Transverse colon (tissue), 4 donors: ENCODE measurements at regions not wholly inside any gene's neighbourhood (a gene's known extent, or its start where the extent isn't known, plus 50 kb on each side); places are given as distances from the start of the nearest gene placed in this dataset.
A peak's percentile ranks its signal among the peaks of the same experiment; 100 is the strongest.

Experiments
- DNase-seq: peaks from one replicate; pipeline ENCODE4 v3.0.0-alpha.2; 2019
- H3K27ac ChIP-seq, 4 donors: fragments of 200-600 bp; sonication (generic); 2 replicates each; pipeline ENCODE4 v1.5.1; 2016 to 2018; ENCODE audit warnings: inconsistent platforms in 4 of 4
- H3K27me3 ChIP-seq: fragments of 200-600 bp; sonication (generic); 2 replicates; pipeline ENCODE4 v1.5.1; 2017; ENCODE audit warnings: inconsistent platforms
- H3K36me3 ChIP-seq, 4 donors: fragments of 200-600 bp; sonication (generic); 2 replicates each; pipeline ENCODE4 v1.5.1; 2017 to 2019; ENCODE audit warnings: inconsistent platforms in 4 of 4
- H3K4me1 ChIP-seq, 4 donors: fragments of 200-600 bp; sonication (generic); 2 replicates each; pipeline ENCODE4 v1.5.1; 2017 to 2020; ENCODE audit warnings: inconsistent platforms in 4 of 4
- H3K4me3 ChIP-seq, 4 donors: fragments of 200-600 bp; sonication (generic); 1 replicate in 1 of 4; 2 replicates in 3 of 4; pipeline versions ENCODE4 v1.5.1 to v1.6.1; 2017 to 2019; ENCODE audit warnings: inconsistent platforms in 4 of 4
- H3K9me3 ChIP-seq, 2 donors: fragments of 200-600 bp; sonication (generic); 2 replicates each; pipeline ENCODE4 v1.5.1; 2017 to 2019; ENCODE audit warnings: inconsistent platforms in 2 of 2
- EP300 ChIP-seq: sonication (generic); formaldehyde crosslinking; IDR thresholded peaks from one replicate; pipeline ENCODE4 v1.6.1; 2017; ENCODE audit warnings: antibody characterized with exemption, low read depth
- POLR2A ChIP-seq: fragments of 450-650 bp; IDR thresholded peaks from one replicate; pipeline ENCODE4 v1.6.1; 2016; ENCODE audit warnings: antibody characterized with exemption, mild to moderate bottlenecking, moderate library complexity
- POLR2AphosphoS5 ChIP-seq, 3 donors: sonication (generic); formaldehyde crosslinking; IDR thresholded peaks; one replicate each; pipeline ENCODE4 v1.6.1; 2016; ENCODE audit warnings: antibody characterized with exemption in 3 of 3
- WGBS, 2 donors: methylation state at CpG; one replicate each; pipeline ENCODE4 v1.1.5; 2018; ENCODE audit warnings: low coverage in 1 of 2; 5-methylcytosine and 5-hydroxymethylcytosine counted together
- in situ Hi-C, 4 donors: fragments of 200-750 bp; cut with MboI; loops; one replicate each; pipeline versions ENCODE4 v1.15.0 to v1.15.1; 2017; ENCODE audit warnings: low sequenced_read_pairs in 3 of 4, low pct_ligation_motif_present in 1 of 4, low pct_unique_long_range_greater_than_20kb in 1 of 4
- intact Hi-C: fragments of 100-400 bp; cut with DNase I; formaldehyde crosslinking; loops from one replicate; pipeline ENCODE4 v1.15.1; 2023; ENCODE audit warnings: low total_unique reads
- TF ChIP-seq, protein P1 (sequence below), 5 experiments: fragments of 200-600 bp in 3 of 5; fragments of 450-650 bp in 2 of 5; sonication (generic) in 3 of 5; IDR thresholded peaks; 1 replicate in 2 of 5; 2 replicates in 3 of 5; pipeline ENCODE4 v1.5.1; 2016 to 2017; ENCODE audit warnings: antibody characterized with exemption in 5 of 5, inconsistent platforms in 3 of 5, mild to moderate bottlenecking in 2 of 5, moderate library complexity in 1 of 5

DNA sequence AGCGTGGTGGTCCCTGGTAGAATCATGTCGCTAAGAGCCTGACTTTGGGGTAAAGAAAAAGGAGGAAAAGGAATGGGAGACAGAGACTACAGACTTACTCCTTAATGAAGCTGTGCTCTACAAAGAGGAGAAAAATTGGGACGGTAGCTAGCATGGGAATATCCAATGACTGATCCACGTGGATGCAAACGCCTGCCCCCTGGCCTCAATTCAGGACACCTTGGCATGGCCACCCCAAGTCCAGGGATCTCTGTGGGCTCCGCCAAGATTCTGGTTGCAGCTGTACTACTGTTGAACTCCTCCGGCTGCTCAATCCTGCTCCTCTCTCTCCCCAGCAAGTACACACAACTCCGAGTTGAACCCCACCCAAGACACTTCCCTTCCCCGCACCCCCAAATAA, 70.5 kb upstream of the DIO3 start:
- TF ChIP-seq POLR2AphosphoS5 (IDR thresholded peaks at IDR 0.05) (no peak), EP300 (no peak), POLR2A (no peak)
- TF ChIP-seq, protein P1, sequence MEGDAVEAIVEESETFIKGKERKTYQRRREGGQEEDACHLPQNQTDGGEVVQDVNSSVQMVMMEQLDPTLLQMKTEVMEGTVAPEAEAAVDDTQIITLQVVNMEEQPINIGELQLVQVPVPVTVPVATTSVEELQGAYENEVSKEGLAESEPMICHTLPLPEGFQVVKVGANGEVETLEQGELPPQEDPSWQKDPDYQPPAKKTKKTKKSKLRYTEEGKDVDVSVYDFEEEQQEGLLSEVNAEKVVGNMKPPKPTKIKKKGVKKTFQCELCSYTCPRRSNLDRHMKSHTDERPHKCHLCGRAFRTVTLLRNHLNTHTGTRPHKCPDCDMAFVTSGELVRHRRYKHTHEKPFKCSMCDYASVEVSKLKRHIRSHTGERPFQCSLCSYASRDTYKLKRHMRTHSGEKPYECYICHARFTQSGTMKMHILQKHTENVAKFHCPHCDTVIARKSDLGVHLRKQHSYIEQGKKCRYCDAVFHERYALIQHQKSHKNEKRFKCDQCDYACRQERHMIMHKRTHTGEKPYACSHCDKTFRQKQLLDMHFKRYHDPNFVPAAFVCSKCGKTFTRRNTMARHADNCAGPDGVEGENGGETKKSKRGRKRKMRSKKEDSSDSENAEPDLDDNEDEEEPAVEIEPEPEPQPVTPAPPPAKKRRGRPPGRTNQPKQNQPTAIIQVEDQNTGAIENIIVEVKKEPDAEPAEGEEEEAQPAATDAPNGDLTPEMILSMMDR (IDR thresholded peaks at IDR 0.05): no peak
- intact Hi-C loops: no loop called here
- Histone ChIP-seq H3K27me3 (peaks cover 6% of the 10 kb centered on the region), H3K4me1 (no peaks in the 10 kb centered on the region), H3K9me3 (peaks cover 6 to 11% of the 10 kb centered on the region in 2 donors), H3K27ac (no peak overlapping the region), H3K4me3 (no peak overlapping the region), H3K36me3 (no peaks in the 10 kb centered on the region)
- 74 to 84% methylated on average over 3 to 9 of the region's 9 CpGs for WGBS, 2 donors
- in situ Hi-C loops: no loop called here
- DNase-seq: no peak

DNA sequence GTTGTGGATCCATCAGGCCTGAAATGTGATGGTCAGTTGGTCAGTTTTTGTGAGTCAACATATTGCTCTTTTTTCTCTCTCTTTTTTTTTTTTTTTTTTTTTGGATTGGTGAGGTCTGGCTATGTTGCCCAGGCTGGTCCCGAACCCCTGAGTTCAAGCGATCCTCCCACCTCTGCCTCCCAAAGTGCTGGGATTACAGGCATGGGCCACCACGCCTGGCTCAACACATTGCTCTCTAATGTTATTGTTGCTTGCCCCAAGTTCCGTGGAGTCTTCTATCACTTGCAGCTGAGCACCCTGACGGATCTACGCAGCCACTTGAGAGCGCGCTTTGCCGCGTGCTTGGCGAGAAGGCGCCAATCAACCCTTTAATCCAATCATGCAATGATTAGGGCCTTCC, 69.5 kb upstream of the DIO3 start:
- 94% methylated on average over 12 of the region's 12 CpGs; no CpG with 5 or more reads in 1 of the 2 donors for WGBS, 2 donors
- Histone ChIP-seq H3K4me1 (no peaks in the 10 kb centered on the region), H3K27me3 (peaks cover 6% of the 10 kb centered on the region), H3K4me3 (no peak overlapping the region), H3K27ac (no peak overlapping the region), H3K9me3 (peaks cover 2% of the 10 kb centered on the region in 2 donors), H3K36me3 (no peaks in the 10 kb centered on the region)
- in situ Hi-C loops: no loop called here
- no peak for DNase-seq
- TF ChIP-seq POLR2AphosphoS5 (IDR thresholded peaks at IDR 0.05) (no peak), EP300 (no peak), POLR2A (no peak)
- TF ChIP-seq, protein P1 (IDR thresholded peaks at IDR 0.05): no peak
- intact Hi-C loops: no loop called here

DNA sequence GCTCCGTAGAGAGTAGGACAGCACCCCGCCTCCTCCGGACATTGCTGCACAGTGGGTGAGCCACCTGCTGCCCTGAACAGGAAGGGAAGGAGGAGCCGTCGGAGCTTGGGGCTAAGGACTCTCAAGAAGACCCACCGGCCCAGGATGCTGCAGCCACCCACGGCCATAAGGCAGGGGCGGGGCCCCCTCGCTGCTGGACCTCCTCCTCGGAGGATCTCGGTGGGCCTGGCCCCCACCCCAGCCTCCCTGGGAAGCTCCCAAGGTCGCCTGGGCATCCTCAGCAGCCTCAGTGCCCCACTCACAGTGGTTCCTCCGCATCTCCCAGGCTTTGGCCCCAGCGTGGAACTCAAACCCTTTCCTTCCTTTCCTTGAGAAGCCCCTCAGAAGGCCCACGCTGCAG, 68.6 kb upstream of the DIO3 start:
- in situ Hi-C loops (no loop called here), intact Hi-C loops (no loop called here)
- TF ChIP-seq, protein P1 (IDR thresholded peaks at IDR 0.05): no peak
- no peak for TF ChIP-seq POLR2A
- TF ChIP-seq POLR2AphosphoS5 (IDR thresholded peaks at IDR 0.05): no peak
- no peak for TF ChIP-seq EP300
- DNase-seq: peak; percentile 6
- H3K9me3 ChIP-seq: no peaks in the 10 kb centered on the region
- H3K4me1 ChIP-seq: peaks cover 0 to 8% (median 0%) of the 10 kb centered on the region in 4 donors
- 77% methylated on average over 15 of the region's 15 CpGs; no CpG with 5 or more reads in 1 of the 2 donors for WGBS, 2 donors
- H3K36me3 ChIP-seq: no peaks in the 10 kb centered on the region
- peaks cover 6% of the 10 kb centered on the region for H3K27me3 ChIP-seq
- no peak overlapping the region for H3K27ac ChIP-seq
- no peak overlapping the region for H3K4me3 ChIP-seq

DNA sequence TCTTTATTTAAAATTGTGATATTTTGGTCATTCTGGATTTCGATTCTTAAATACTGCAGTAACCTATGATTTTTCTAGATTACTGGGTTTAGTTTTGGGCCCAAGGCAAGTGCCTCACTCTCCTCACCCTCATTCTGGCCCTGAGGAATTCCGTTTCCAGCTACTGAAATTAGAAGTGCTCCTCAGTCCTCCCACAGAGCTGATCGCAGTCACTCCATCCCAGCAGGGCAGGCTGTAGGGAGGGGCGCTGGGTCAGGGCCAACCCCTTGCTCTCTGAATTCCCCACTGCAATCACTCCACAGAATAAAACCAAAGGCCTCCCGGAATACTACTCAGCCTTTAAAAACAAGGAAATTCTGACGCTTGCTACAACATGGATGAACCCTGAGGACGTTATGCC, 66.5 kb upstream of the DIO3 start:
- Histone ChIP-seq H3K27me3 (peaks cover 6% of the 10 kb centered on the region), H3K27ac (no peak overlapping the region), H3K9me3 (no peaks in the 10 kb centered on the region), H3K36me3 (no peaks in the 10 kb centered on the region), H3K4me3 (no peak overlapping the region), H3K4me1 (peaks cover 0 to 9% (median 0%) of the 10 kb centered on the region in 4 donors)
- TF ChIP-seq POLR2A (no peak), EP300 (no peak), POLR2AphosphoS5 (IDR thresholded peaks at IDR 0.05) (no peak)
- TF ChIP-seq, protein P1 (IDR thresholded peaks at IDR 0.05): no peak
- intact Hi-C loops (no loop called here), in situ Hi-C loops (no loop called here)
- 74 to 86% methylated on average over 2 to 7 of the region's 7 CpGs for WGBS, 2 donors
- peak; percentile 1 for DNase-seq
